C4-2B (cell line): ENCODE measurements at regions not wholly inside any gene's neighbourhood (a gene's known extent, or its start where the extent isn't known, plus 50 kb on each side); places are given as distances from the start of the nearest gene placed in this dataset.

ENCODE experiments used
- H3K27ac ChIP-seq: fragments of 450-650 bp; 2 replicates; pipeline ENCODE4 v1.5.1; 2017
- ZFX ChIP-seq: fragments of 450-650 bp; IDR thresholded peaks from 2 replicates; pipeline ENCODE4 v1.6.1; 2017
- TF ChIP-seq, protein P1 (sequence below): fragments of 450-650 bp; conservative IDR thresholded peaks from 2 replicates; pipeline ENCODE4 v1.5.1; 2017; ENCODE audit warnings: mild to moderate bottlenecking

DNA sequence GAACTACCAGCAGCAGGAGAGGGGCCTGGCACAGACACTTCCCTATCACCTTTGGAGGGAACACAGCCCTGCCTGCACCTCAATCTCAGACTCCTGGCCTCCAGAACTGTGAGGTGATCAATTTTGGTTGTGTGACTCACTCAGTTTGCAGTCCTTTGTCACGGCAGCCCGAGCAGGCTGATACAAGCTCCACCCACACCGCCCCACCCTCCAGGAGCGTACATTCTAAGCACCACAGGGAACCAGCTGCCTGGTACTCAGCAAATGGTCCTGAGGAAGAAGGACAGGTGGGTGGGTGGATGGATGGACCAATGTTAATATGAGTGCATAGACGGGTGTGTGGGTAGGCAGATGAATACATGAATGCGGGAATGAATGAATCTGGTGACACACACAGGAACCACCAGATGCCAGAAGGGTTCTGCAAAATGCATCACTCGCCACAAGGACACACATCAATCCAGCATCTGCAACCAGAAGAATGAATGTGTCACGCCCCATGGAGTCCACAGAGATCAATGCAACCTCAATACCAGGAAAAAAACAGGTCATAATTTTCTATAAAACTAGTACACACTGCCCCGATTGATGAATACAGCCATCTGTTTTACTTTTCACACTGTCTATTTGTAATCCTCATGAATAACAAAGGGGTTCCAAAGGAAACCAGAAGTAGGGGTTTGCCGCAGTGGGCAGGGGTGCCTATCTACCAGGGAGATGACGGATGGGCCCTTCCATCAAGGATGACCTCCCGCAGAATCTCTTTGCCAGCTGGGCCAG, 284.5 kb downstream of the NPHP4 start:
- no peak overlapping the region for H3K27ac ChIP-seq
- TF ChIP-seq ZFX = no peak
- TF ChIP-seq, protein P1, sequence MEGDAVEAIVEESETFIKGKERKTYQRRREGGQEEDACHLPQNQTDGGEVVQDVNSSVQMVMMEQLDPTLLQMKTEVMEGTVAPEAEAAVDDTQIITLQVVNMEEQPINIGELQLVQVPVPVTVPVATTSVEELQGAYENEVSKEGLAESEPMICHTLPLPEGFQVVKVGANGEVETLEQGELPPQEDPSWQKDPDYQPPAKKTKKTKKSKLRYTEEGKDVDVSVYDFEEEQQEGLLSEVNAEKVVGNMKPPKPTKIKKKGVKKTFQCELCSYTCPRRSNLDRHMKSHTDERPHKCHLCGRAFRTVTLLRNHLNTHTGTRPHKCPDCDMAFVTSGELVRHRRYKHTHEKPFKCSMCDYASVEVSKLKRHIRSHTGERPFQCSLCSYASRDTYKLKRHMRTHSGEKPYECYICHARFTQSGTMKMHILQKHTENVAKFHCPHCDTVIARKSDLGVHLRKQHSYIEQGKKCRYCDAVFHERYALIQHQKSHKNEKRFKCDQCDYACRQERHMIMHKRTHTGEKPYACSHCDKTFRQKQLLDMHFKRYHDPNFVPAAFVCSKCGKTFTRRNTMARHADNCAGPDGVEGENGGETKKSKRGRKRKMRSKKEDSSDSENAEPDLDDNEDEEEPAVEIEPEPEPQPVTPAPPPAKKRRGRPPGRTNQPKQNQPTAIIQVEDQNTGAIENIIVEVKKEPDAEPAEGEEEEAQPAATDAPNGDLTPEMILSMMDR = no peak

DNA sequence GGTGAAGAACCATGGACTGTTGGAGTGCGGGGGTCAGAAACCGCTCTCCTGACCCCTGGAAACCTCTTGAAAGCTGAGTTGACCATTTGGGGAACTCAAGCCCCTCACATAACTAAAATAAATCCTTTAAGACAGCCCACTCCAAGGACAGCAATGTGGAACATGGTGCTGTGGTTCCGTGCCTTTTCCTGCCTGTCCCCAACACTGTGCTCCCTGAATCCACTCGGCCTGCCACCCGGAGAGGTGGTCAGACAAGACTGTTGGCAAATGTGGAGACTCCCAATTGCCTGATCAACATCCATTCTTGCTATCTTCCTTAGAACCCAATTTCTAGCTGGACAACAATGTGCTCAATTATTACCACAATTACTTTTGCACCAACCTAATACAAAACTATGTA, 286.0 kb downstream of the NPHP4 start:
- no peak overlapping the region for H3K27ac ChIP-seq
- TF ChIP-seq, protein P1 = no peak
- no peak for TF ChIP-seq ZFX

DNA sequence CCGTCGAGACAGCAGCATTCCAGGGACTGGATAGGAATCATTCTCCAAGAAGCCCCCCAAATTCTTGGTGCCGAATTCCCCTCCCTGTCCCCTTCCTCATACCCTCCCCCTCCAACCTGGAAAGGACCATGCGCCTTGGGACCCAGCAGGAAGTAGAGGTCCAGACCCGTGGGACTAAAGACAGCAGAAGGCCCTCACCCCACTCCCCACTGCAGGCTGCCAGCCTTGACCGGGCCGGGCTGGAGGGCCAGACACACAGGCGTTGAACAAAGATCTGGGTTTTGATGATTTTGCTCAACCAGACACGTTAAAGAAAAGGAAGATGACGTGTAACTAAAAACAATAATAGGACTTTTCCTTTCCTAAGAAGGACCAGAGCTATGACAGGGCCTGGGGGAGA, 286.5 kb downstream of the NPHP4 start:
- TF ChIP-seq ZFX = no peak
- TF ChIP-seq, protein P1 = no peak
- H3K27ac ChIP-seq = no peak overlapping the region

DNA sequence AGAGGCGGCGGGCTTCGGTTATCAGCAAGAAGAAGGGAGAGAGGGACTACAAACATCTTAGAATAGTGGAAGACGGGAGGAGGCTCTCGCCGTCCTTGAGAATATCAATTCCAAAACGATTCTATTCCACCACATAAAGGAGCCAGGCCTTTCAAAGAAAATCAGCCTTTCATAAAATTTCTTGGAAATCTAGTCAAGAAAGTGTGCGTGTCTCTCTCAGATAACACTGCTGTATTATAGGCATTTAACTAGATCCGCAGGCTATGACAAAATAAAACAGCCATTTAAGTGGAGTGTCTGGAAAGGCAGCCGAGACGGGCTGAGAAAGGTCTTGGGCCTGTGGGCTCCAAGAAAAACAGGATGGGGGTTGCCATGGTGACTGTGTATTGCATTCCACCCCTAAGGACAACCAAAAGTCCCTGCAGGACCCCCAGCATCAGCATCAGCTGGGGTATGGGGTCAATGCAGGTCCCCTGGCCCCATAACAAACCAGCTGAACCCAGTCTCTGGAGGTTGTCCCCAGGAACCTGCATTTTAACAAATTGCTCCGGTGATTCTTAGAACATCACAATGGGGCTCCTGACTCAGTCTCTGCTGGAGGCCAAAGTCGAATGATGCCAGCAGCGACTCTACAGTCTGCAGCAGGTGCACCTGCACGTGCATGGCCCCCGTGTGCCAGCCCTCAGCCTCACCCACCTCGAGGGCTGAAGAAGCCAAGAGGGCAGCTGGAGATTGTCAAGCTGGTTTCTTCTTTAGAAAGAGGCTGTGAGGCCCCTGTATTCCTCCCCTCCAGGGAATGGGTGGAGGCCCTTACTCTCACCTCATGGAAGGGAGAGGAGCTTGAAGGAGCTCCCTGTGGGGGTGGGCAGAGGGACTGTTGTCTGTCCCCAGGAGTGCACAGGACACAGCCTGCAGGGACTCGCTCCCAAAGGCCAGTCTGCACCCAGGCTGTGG, 287.4 kb downstream of the NPHP4 start:
- TF ChIP-seq ZFX = no peak
- TF ChIP-seq, protein P1 = no peak
- H3K27ac ChIP-seq = no peak overlapping the region

DNA sequence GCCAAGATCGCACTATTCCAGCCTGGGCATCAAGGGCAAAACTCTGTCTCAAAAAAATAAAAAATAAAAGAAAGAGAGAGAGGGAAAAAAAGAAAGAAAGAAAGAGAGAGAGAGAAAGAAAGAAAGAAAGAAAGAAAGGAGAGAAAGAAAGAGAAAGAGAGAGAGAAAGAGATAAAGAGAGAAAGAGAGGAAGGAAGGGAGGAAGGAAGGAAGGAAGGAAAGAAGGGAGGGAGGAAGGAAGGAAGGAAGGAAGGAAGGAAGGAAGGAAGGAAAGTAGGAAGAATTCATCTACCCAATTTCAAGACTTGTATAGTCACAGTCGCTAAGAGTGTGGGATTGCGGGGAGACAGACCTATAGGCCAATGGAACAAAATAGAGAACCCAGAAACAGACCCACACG, 290.6 kb downstream of the NPHP4 start:
- TF ChIP-seq ZFX = no peak
- TF ChIP-seq, protein P1 = no peak
- no peak overlapping the region for H3K27ac ChIP-seq

DNA sequence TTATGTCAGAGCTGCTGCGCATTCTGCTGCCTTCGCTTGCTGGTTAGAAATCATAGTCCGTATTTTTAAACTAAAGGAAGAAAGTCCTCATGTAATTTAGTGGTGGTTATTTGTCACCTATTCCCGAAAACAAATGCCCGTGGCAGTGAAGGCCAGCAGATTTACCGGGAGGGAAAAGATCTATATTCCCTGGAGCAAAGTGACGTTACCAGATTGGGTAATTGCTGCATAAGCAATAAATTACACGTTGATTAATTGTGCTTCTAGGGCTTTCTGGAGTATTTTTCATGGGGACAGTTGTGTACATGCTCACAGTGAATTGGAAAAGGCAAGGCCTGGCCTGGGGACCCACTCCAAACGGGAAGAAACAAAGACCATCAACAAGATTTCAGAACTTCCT, 298.7 kb downstream of the NPHP4 start:
- H3K27ac ChIP-seq = no peak overlapping the region
- no peak for TF ChIP-seq ZFX
- TF ChIP-seq, protein P1 = no peak

DNA sequence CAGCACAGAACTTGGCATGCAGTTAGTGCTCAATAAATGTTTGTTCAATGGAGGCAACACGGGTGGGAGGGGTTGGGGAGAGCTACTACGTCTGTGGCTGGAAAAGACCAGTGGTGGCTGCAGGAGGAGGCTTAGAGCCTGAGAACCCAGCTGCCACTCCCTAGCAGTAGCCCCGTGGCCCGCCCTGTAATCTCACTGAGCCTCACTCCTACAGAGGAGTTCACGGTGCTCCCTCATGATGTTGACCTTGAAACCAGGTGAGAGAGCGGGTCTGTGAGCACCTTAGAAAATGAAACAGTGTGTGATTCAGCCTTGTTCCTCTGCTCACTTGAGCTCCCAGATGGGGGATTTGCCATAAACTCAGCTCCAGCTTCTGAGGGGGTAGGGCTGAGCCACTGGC, 299.6 kb downstream of the NPHP4 start:
- TF ChIP-seq, protein P1 = no peak
- TF ChIP-seq ZFX = no peak

More for the DNA sequence above, 299.6 kb downstream of the NPHP4 start:
- no peak overlapping the region for H3K27ac ChIP-seq
